ENCODE measurements at regions not wholly inside any gene's neighbourhood (a gene's known extent, or its start where the extent isn't known, plus 50 kb on each side); places are given as distances from the start of the nearest gene placed in this dataset.
"Not testable (repeated sequence)": the region's sequence is repeated elsewhere in the genome, so short reads cannot be mapped to it uniquely, and the experiment has no call there.

GRCh38 chr4:177494791-177495190 lies 52.6 kb upstream of the AGA start:
- no peak overlapping the region for H3K4me3 Mint-ChIP-seq (ENCODE audit: unreplicated experiment)
- no peak for DNase-seq (ENCODE audit: extremely low spot score, unreplicated experiment)

DNA sequence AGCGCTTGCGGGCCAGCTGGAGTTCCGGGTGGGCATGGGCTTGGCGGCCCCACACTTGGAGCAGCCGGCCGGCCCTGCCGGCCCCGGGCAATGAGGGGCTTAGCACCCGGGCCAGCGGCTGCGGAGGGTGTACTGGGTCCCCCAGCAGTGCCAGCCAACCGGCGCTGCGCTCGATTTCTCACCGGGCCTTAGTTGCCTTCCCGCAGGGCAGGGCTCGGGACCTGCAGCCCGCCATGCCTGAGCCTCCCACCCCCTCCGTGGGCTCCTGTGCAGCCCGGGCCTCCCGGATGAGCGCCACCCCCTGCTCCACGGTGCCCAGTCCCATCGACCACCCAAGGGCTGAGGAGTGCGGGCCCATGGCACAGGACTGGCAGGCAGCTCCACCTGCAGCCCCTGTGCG lies 53.4 kb upstream of the AGA start:
- not testable (repeated sequence) for H3K36me3 Mint-ChIP-seq (ENCODE audit: unreplicated experiment); H3K27me3 Mint-ChIP-seq (ENCODE audit: unreplicated experiment); DNase-seq (ENCODE audit: extremely low spot score, unreplicated experiment); H3K4me3 Mint-ChIP-seq (ENCODE audit: unreplicated experiment); H3K27ac Mint-ChIP-seq (ENCODE audit: unreplicated experiment); H3K9me3 Mint-ChIP-seq (ENCODE audit: unreplicated experiment); H3K4me1 Mint-ChIP-seq (ENCODE audit: unreplicated experiment)

More at GRCh38 chr4:177494791-177495190, 52.6 kb upstream of the AGA start:
- H3K27ac Mint-ChIP-seq (ENCODE audit: unreplicated experiment) = no peak overlapping the region
- no peaks in the 10 kb centered on the region for H3K27me3 Mint-ChIP-seq (ENCODE audit: unreplicated experiment)
- H3K4me1 Mint-ChIP-seq (ENCODE audit: unreplicated experiment) = no peaks in the 10 kb centered on the region
- H3K9me3 Mint-ChIP-seq (ENCODE audit: unreplicated experiment) = no peaks in the 10 kb centered on the region
- TF ChIP-seq, protein P1, sequence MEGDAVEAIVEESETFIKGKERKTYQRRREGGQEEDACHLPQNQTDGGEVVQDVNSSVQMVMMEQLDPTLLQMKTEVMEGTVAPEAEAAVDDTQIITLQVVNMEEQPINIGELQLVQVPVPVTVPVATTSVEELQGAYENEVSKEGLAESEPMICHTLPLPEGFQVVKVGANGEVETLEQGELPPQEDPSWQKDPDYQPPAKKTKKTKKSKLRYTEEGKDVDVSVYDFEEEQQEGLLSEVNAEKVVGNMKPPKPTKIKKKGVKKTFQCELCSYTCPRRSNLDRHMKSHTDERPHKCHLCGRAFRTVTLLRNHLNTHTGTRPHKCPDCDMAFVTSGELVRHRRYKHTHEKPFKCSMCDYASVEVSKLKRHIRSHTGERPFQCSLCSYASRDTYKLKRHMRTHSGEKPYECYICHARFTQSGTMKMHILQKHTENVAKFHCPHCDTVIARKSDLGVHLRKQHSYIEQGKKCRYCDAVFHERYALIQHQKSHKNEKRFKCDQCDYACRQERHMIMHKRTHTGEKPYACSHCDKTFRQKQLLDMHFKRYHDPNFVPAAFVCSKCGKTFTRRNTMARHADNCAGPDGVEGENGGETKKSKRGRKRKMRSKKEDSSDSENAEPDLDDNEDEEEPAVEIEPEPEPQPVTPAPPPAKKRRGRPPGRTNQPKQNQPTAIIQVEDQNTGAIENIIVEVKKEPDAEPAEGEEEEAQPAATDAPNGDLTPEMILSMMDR (IDR thresholded peaks at IDR 0.05) = no peak
- H3K36me3 Mint-ChIP-seq (ENCODE audit: unreplicated experiment) = no peaks in the 10 kb centered on the region

DNA sequence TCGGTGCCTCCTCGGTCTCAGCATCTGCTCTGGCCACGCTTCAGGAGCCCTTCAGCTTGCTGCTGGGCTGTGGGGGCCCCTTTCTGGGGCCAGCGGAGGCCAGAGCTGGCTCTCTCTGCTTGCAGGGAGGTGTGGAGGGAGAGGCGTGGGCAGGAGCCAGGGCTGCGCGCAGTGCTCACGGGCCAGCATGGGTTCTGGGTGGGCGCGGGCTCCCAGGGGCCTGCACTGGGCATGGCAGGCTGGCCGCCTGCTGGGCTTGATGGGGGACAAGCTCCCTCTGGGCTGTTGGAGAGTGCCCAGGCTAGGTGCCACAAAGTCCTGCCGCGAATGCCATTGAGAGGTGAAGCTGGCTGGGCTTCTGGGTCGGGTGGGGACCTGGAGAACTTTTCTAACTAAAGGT lies 57.3 kb upstream of the AGA start:
- Mint-ChIP-seq H3K4me1 (ENCODE audit: unreplicated experiment) (no peaks in the 10 kb centered on the region), H3K4me3 (ENCODE audit: unreplicated experiment) (no peak overlapping the region), H3K27me3 (ENCODE audit: unreplicated experiment) (peaks cover 12% of the 10 kb centered on the region), H3K9me3 (ENCODE audit: unreplicated experiment) (peaks cover 3% of the 10 kb centered on the region), H3K36me3 (ENCODE audit: unreplicated experiment) (no peaks in the 10 kb centered on the region), H3K27ac (ENCODE audit: unreplicated experiment) (no peak overlapping the region)
- TF ChIP-seq, protein P1 (IDR thresholded peaks at IDR 0.05) = no peak
- no peak for DNase-seq (ENCODE audit: extremely low spot score, unreplicated experiment)

DNA sequence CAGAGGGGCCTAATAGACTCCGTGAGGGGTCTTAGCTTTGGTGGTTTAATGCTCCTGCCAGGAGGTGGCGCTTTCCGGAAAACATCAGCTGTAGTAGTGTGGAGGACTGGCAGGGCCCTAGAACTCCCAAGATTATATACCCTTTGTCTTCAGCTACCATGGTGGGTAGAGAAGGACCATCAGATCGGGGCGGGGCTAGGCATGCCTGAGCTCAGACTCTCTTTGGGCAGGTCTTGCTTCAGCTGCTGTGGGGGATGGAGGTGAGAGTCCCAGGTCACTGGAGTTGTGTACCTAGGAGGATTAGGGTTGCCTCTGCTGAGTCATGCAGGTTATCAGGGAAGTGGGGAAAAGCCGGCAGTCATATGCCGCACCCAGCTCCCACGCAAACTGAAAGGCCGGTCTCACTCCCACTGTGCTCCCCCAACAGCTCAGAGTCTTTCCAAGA lies 63.0 kb upstream of the AGA start:
- TF ChIP-seq, protein P1 (IDR thresholded peaks at IDR 0.05) = no peak
- H3K27me3 Mint-ChIP-seq (ENCODE audit: unreplicated experiment) = peaks cover 12% of the 10 kb centered on the region

GRCh38 chr4:177508662-177509061 lies 66.4 kb upstream of the AGA start:
- no peak overlapping the region for H3K4me3 Mint-ChIP-seq (ENCODE audit: unreplicated experiment)
- no peak overlapping the region for H3K27ac Mint-ChIP-seq (ENCODE audit: unreplicated experiment)
- TF ChIP-seq, protein P1 (IDR thresholded peaks at IDR 0.05) = no peak
- H3K36me3 Mint-ChIP-seq (ENCODE audit: unreplicated experiment) = no peaks in the 10 kb centered on the region
- H3K27me3 Mint-ChIP-seq (ENCODE audit: unreplicated experiment) = peaks cover under 1% of the 10 kb centered on the region
- no peaks in the 10 kb centered on the region for H3K4me1 Mint-ChIP-seq (ENCODE audit: unreplicated experiment)
- DNase-seq (ENCODE audit: extremely low spot score, unreplicated experiment) = no peak
- peaks cover 3% of the 10 kb centered on the region for H3K9me3 Mint-ChIP-seq (ENCODE audit: unreplicated experiment)

More for the DNA sequence above, 63.0 kb upstream of the AGA start:
- Mint-ChIP-seq H3K4me3 (ENCODE audit: unreplicated experiment) (no peak overlapping the region), H3K27ac (ENCODE audit: unreplicated experiment) (no peak overlapping the region), H3K9me3 (ENCODE audit: unreplicated experiment) (peaks cover 6% of the 10 kb centered on the region), H3K36me3 (ENCODE audit: unreplicated experiment) (no peaks in the 10 kb centered on the region), H3K4me1 (ENCODE audit: unreplicated experiment) (no peaks in the 10 kb centered on the region)
- no peak for DNase-seq (ENCODE audit: extremely low spot score, unreplicated experiment)

DNA sequence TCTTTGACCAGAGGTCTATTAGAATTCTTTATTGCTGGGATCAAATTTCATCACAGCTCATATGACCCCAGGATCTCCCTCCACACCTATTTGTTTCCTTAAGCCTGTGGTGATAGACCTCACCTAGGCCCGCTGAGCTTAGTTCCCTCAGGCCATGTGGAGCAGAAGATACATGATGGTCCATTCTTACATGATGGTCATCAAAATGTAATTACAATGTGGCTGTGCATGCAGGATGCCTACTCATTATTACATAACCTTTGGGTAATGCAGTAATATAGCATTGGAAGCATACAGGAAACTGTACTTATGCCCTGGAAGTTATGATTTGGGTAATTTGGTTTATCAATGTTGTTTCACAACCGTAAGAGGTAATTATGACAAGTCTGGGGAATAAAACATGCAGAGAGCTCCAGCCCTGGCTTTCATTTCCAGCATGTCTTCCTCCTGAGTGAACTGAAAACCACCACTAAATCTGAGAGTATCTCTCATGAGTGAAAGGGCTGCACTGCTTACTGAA lies 67.0 kb upstream of the AGA start:
- Mint-ChIP-seq H3K27me3 (ENCODE audit: unreplicated experiment) (no peaks in the 10 kb centered on the region), H3K9me3 (ENCODE audit: unreplicated experiment) (peaks cover 3% of the 10 kb centered on the region), H3K36me3 (ENCODE audit: unreplicated experiment) (no peaks in the 10 kb centered on the region), H3K4me3 (ENCODE audit: unreplicated experiment) (no peak overlapping the region), H3K27ac (ENCODE audit: unreplicated experiment) (no peak overlapping the region), H3K4me1 (ENCODE audit: unreplicated experiment) (no peaks in the 10 kb centered on the region)
- DNase-seq (ENCODE audit: extremely low spot score, unreplicated experiment) = no peak
- TF ChIP-seq, protein P1 (IDR thresholded peaks at IDR 0.05) = no peak

Data from osteocyte (in vitro differentiated cells).